Panc1 (cell line): ENCODE measurements at regions not wholly inside any gene's neighbourhood (a gene's known extent, or its start where the extent isn't known, plus 50 kb on each side); places are given as distances from the start of the nearest gene placed in this dataset.
"Not testable (repeated sequence)": the region's sequence is repeated elsewhere in the genome, so short reads cannot be mapped to it uniquely, and the experiment has no call there.

ENCODE experiments used
- POLR2AphosphoS5 ChIP-seq: IDR thresholded peaks from 2 replicates; pipeline ENCODE4 v1.6.1; 2012; ENCODE audit warnings: mild to moderate bottlenecking, low read depth, low read length, moderate library complexity
- TF ChIP-seq, protein P1 (sequence below): fragments of 450-650 bp; IDR thresholded peaks from 2 replicates; pipeline ENCODE4 v1.5.1; 2017; ENCODE audit warnings: mild to moderate bottlenecking
- TF ChIP-seq, protein P2 (sequence below), 2 experiments: IDR thresholded peaks; 2 replicates each; pipeline ENCODE4 v1.6.1; 2011 to 2012; ENCODE audit warnings: low read depth in 2 of 2, control low read depth in 1 of 2, low read length in 1 of 2, mild to moderate bottlenecking in 1 of 2, moderate library complexity in 1 of 2; ENCODE audit not compliant: insufficient read depth in 1 of 2

DNA sequence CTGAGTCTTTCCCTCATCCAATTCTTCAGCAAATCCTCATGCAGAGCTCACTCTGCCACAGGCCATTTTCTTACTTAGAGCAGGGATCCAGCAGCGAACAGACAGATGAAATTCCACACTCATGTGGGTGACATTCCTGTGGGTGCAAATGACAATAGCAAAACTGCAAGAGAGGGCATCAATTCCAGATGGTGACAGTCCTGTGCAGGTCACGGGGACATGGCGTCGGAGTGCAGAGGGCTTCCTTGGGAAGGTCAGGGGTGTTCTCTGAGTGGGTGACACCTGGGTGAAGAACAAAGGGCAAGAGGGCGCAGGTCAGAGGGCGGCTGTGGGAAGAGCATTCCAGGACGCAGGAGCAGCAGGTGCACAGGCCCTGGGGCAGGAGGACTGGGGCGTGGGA is 500.0 kb downstream of the PREX1 start:
- TF ChIP-seq, protein P1, sequence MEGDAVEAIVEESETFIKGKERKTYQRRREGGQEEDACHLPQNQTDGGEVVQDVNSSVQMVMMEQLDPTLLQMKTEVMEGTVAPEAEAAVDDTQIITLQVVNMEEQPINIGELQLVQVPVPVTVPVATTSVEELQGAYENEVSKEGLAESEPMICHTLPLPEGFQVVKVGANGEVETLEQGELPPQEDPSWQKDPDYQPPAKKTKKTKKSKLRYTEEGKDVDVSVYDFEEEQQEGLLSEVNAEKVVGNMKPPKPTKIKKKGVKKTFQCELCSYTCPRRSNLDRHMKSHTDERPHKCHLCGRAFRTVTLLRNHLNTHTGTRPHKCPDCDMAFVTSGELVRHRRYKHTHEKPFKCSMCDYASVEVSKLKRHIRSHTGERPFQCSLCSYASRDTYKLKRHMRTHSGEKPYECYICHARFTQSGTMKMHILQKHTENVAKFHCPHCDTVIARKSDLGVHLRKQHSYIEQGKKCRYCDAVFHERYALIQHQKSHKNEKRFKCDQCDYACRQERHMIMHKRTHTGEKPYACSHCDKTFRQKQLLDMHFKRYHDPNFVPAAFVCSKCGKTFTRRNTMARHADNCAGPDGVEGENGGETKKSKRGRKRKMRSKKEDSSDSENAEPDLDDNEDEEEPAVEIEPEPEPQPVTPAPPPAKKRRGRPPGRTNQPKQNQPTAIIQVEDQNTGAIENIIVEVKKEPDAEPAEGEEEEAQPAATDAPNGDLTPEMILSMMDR = not testable (repeated sequence)
- TF ChIP-seq, protein P2, sequence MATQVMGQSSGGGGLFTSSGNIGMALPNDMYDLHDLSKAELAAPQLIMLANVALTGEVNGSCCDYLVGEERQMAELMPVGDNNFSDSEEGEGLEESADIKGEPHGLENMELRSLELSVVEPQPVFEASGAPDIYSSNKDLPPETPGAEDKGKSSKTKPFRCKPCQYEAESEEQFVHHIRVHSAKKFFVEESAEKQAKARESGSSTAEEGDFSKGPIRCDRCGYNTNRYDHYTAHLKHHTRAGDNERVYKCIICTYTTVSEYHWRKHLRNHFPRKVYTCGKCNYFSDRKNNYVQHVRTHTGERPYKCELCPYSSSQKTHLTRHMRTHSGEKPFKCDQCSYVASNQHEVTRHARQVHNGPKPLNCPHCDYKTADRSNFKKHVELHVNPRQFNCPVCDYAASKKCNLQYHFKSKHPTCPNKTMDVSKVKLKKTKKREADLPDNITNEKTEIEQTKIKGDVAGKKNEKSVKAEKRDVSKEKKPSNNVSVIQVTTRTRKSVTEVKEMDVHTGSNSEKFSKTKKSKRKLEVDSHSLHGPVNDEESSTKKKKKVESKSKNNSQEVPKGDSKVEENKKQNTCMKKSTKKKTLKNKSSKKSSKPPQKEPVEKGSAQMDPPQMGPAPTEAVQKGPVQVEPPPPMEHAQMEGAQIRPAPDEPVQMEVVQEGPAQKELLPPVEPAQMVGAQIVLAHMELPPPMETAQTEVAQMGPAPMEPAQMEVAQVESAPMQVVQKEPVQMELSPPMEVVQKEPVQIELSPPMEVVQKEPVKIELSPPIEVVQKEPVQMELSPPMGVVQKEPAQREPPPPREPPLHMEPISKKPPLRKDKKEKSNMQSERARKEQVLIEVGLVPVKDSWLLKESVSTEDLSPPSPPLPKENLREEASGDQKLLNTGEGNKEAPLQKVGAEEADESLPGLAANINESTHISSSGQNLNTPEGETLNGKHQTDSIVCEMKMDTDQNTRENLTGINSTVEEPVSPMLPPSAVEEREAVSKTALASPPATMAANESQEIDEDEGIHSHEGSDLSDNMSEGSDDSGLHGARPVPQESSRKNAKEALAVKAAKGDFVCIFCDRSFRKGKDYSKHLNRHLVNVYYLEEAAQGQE (IDR thresholded peaks at IDR 0.05; ENCODE audit: insufficient read depth in 1 of 2, low read depth in 2 of 2, low read length in 1 of 2) = not testable (repeated sequence)
- not testable (repeated sequence) for TF ChIP-seq POLR2AphosphoS5
